GM21825 (cell line): ENCODE measurements at regions not wholly inside any gene's neighbourhood (a gene's known extent, or its start where the extent isn't known, plus 50 kb on each side); places are given as distances from the start of the nearest gene placed in this dataset.
"Not testable (repeated sequence)": the region's sequence is repeated elsewhere in the genome, so short reads cannot be mapped to it uniquely, and the experiment has no call there.

Experiments used
- ATAC-seq: cut with Tn5 transposase; IDR thresholded peaks from one replicate; pipeline ENCODE4 v1.9.1; 2021; ENCODE audit warnings: mild to moderate bottlenecking, moderate library complexity; ENCODE audit not compliant: unreplicated experiment

DNA sequence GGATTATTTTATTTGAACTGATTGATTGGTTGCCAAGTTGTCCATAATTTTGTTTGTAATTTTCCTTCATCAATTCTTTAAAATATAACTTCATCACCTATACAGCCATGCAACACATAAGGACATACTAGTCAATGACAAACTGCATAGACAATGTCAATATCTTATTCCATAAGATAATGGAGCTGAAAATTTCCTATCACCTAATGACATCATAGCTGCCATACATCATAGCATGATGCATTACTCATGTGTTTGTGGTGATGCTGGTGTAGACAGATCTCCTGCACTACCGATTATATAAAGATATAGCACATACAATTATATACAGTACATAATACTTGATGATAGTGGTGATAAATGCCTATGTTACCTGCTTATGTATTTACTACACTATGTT, 369.8 kb upstream of the NT5C1B start:
- ATAC-seq, result no peak

DNA sequence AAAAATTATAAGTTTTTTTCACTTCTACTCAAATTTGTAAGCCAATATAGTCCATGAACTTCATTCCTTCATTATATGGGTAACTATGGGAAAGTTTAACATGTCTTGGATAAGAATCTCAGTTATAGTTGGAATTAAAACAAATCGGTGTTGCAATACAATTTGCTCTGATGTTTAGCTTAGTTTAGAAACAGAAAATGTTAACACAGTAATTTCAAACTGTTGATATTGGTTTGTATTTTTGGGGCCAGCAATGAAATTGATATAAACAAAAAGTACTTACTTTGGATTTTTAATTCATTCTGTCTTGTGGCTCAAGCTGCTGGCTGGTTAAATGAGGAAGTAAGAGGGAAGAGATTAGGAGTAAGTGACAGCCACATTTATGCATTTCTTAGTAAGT, 368.5 kb upstream of the NT5C1B start:
- no peak for ATAC-seq

DNA sequence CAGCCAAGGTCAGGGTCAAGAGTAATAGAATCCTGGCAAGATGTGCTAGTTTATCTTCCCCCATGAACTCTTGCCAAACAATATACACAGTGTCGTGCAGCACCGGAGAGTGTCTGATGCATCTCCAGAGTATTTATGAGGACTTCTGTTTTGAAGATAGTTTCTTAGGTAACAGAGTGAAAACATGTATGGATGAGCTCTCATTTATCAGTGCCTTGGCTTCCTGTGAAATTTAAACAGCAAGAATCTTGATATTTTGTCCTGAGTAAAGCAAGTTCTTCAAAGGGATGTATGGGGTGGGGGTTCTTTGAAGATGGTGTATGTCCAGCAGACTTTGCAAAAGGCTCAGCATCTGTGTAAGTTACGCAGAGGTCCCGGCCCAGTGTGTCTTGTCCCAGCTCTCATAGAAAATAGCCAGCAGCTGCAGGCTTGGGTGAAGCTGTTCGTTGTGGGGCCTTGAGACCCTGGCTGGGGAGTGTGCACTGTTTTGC, 361.0 kb upstream of the NT5C1B start:
- no peak for ATAC-seq

GRCh38 chr2:18949871-18950270, 360.5 kb upstream of the NT5C1B start:
- ATAC-seq, result no peak

DNA sequence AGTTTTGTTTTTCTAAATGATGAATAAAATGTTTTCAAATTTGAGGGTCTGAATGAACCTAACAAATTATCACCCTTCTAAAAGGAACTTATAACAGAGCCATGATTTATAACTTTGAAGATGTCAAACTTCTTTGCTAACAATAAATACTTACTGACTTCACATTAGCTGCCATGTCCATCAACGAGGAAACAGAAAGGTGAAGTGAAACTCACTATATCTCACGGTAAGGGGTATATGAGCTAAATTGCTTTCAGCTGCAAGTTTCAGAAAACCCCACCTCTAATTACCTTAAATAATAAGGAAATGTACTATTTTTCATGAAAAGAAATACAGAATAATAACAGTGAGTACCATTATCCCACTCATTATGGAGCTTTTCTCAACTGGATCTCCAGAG, 350.8 kb upstream of the NT5C1B start:
- peak; percentile 81 for ATAC-seq

DNA sequence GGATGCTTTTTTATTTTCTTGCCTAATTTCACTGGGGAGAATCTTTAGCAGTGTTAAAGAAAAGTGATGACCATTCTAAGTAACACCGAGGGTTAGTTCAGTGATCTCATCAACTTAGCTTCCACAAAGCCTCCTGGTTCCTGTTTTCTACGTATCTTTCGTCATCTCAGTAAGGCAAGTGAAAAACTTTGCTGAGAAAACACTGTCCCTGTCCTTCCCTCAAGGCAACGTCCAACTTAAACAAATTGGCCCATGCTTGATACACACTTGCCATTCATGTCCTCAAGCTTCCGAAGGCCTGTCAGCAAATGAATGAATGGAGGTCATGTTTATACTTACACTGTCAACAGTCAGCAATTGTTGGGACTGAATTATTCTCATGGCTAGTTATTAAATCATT, 350.4 kb upstream of the NT5C1B start:
- ATAC-seq, result not testable (repeated sequence)

- ATAC-seq, result no peak
Measured at GRCh38 chr2:18934886-18935285, 345.5 kb upstream of the NT5C1B start.

DNA sequence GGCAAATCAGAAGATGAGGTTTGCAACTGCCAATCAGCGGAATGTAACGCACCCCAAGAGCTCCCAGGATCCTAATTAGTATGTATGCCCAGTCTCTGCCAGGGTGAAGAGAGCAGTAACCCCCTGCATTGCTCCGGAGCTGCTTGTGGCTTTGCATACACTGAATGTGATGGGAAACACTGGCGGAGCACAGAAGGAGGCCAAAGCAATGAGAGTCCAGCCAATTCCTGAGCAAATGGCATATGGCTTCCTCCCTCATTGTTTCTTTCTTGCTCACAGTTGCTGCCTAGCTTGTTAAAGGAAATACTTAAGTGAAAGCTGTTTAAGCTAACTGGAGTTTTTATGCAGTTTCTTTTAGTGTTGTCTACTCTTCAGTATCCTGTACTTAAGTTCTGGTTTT, 343.5 kb upstream of the NT5C1B start:
- ATAC-seq, result no peak

DNA sequence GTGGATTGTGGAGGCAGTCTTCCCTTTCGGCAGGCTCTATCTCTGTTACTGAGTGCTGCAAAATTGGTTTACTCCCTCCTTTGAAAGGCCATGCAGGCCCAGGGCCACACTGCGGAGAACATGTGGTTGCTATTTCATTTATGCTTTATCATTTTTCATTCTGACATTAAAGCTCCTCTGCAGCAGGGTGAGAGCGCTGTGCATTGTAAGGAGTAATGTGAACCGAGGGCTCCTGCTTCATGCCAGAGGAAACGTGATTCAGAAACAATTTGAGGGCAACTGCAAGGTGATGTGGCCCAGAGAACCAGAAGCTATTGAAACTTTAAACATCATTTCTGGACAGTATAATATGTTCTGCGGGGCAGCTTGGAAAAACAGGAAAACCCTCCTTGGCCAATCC, 341.6 kb upstream of the NT5C1B start:
- no peak for ATAC-seq

- ATAC-seq, result no peak
Measured at GRCh38 chr2:18927525-18928232, 338.3 kb upstream of the NT5C1B start.

- ATAC-seq, result no peak
Measured at GRCh38 chr2:18926631-18927524, 337.5 kb upstream of the NT5C1B start.

GRCh38 chr2:18925296-18925695, 335.9 kb upstream of the NT5C1B start:
- no peak for ATAC-seq

GRCh38 chr2:18924886-18925285, 335.5 kb upstream of the NT5C1B start:
- ATAC-seq, result no peak

DNA sequence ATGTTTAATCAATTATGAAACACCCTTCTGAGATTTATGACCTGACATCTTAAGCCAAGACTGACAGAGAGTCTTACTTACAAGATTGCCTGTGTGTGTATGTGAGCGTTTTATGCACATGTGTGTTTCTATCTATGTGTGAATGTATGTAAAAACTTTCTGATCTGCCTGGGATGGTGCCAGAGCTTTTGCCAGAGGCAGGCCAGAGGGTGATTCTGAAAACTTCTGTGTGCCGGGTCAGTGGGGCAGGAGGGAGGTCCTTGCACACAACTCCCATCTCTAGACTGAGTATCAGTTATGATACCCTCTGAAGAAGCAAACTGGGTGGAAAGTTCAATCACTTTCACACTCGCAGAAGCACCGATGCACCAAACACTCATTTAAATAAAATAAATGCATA, 335.0 kb upstream of the NT5C1B start:
- ATAC-seq, result no peak

GRCh38 chr2:18922276-18922675, 332.9 kb upstream of the NT5C1B start:
- ATAC-seq, result no peak

DNA sequence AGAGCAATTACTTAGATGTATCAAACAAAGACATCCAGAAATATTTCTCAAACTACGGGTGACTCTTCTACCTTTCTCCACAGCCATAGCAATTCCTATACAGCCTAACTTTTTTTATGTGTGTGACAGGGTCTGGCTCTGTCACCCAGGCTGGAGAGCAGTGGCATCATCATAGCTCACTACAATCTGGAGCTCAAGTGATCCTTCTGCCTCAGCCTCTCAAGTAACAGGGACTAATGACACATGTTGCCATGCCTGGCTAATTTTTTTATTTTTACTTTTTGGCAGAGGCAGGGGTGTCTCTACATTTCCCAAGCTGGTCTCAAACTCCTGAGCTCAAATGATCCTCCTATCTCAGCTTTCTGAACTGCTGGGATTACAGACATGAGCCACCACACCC, 328.9 kb upstream of the NT5C1B start:
- no peak for ATAC-seq

- ATAC-seq, result no peak
Measured at GRCh38 chr2:18915227-18915626, 325.9 kb upstream of the NT5C1B start.

DNA sequence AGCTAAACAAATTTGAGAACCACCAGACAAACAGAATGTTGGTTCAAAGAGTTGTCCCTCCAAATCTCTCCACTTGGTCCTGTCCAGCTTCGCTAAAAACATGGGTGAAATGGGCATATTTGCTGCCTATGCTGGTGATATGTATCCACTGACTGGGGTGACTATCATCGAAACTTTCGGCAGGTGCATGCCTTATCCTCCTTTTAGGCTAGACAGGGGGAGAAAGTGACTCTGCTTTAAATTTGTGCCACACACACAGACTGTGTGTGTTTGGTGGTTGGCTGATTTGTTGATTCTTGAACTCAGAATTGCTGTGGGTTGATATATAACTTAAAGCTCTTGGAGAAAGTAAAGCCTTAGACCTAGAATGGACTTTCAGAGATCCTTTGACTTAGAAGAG, 324.1 kb upstream of the NT5C1B start:
- ATAC-seq, result no peak

GRCh38 chr2:18912225-18912888, 323.0 kb upstream of the NT5C1B start:
- ATAC-seq, result no peak

GRCh38 chr2:18911416-18911815, 322.0 kb upstream of the NT5C1B start:
- ATAC-seq, result no peak

GRCh38 chr2:18910843-18911242, 321.5 kb upstream of the NT5C1B start:
- no peak for ATAC-seq

DNA sequence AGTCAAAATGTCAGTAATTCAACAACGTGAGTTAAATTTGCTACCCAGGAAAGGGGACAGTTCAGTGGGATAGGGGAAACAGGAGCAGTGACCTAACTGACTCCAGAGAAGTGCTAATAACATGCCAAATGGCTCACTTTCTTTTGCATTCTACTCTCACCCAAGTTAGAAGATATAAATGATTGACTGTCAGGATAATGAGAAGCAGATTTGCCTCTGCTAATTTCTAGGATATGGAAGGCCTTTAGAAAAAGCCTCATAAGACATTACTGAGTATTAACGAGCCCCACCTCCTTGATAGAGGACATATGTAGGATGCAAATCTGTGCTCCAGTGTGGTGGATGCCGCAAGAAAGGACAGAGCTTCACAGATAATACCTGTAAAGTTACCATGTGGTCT, 318.6 kb upstream of the NT5C1B start:
- no peak for ATAC-seq
